Stimulated activated CD4-positive, alpha-beta T cell treated with anti-CD3 and anti-CD28 coated beads, Interleukin-1b, Interleukin-23, amount 100 ng/mL, for 24 hours (primary cell): ENCODE measurements at regions not wholly inside any gene's neighbourhood (a gene's known extent, or its start where the extent isn't known, plus 50 kb on each side); places are given as distances from the start of the nearest gene placed in this dataset.
"Not testable (repeated sequence)": the region's sequence is repeated elsewhere in the genome, so short reads cannot be mapped to it uniquely, and the experiment has no call there.

Experiments used
- DNase-seq, 4 experiments: peaks; one replicate each; pipeline ENCODE4 v3.0.0-alpha.2; 2020; ENCODE audit warnings: low read depth in 4 of 4, low spot score in 1 of 4

DNA sequence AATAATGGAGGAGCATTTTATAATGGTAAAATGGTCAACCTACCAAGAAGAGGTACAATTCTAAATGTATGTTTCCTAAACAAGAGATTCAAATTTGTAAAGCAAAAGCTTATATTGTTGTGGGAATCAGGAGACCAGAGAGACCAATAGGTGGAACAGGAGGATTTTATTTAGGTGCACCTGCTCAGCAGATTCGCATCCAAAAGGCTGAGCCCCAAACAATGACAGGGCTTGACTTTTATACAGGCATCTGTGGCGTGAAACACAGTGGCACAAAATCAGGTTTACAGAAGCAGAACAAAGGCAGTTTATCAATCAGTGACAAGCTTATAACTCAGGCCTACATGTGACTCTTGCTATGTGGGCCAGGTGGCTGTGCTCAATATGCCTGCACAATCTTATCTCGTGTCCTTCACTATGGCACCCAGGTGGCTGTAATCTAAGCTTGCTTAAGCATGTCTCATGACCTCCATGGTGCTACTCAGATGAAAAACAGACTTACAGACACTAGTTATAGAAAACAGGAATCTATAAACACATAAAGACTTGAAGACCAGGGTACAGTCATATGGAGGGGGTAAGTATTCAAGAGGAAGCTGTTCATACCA is 780.2 kb upstream of the CA10 start:
- DNase-seq = no peak

- no peak for DNase-seq
Measured at GRCh38 chr17:52930581-52930980, 772.1 kb upstream of the CA10 start.

- DNase-seq = no peak
Measured at GRCh38 chr17:52930145-52930544, 771.6 kb upstream of the CA10 start.

DNA sequence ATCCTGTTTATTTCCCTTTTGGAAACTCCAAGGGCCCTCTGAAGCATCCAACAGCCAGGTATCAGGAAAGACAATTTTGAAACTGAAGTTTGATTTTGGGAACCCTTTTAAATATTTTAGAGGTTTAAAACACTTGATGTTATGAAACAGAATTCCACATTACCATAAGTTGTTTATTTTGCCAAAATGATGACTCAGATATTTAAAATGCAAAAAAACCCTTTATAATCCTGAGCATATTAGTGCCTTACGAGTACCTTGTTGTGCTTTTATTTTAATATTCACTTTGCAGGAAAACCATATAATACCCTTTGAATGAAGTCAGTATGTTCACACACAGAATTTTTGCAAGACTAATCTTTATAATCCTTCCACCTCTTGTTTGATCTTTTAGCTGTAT is 765.1 kb upstream of the CA10 start:
- no peak for DNase-seq

- no peak for DNase-seq
Measured at GRCh38 chr17:52899235-52899634, 740.7 kb upstream of the CA10 start.

DNA sequence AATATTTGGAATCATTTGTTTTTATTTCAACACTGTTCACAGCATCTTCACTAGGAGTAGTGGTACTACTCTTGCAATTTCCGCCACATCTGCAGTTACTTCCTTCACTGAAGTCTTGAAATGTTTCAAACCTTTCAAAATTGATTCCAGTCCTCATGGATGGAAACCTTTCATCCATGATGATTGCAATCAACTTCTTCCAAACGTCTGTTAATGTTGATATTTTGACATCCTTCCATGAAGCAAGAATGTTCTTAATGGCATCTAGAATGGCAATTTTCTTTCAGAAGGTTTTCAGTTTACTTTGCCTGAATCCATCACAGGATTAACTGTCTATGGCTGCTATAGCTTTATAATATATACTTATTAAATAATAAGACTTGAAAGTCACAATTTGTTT is 736.8 kb upstream of the CA10 start:
- no peak for DNase-seq

DNA sequence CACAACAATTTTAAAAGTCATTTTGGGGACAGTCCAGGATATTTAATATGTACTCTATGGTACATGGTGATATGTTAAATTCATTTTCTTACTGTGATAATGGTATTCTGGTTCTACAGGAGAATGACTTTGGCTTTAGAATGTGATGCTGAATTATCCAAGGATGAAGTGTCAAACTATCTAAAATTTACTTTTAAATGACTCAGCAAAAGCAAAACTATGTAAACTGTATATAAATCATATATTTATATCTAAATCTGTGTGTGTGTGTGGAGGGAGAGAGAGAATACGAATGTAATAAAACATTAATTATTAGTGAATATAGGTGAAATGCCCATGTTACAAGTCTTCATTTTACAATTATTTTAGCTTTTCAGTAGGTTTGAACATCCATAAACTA is 733.8 kb upstream of the CA10 start:
- no peak for DNase-seq

- DNase-seq = no peak
Measured at GRCh38 chr17:52885882-52886281, 727.4 kb upstream of the CA10 start.

DNA sequence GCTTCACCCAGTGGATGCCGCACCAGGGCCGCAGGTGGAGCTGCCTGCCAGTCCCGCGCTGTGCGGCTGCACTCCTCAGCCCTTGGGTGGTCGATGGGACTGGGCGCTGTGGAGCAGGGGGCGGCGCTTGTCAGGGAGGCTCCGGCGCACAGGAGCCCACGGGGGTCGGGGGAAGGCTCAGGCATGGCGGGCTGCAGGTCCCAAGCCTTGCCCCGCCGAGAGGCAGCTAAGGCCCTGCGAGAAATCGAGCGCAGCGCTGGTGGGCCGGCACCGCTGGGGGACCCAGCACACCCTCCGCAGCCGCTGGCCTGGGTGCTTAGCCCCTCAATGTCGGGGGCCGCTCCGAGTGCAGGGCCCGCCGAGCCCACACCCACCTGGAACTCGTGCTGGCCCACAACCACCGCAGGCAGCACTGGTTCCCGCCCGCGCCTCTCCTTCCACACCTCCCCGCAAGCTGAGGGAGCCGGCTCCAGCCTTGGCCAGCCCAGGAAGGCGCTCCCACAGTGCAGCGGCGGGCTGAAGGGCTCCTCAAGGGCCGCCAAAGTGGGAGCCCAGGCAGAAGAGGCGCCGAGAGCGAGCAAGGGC is 725.5 kb upstream of the CA10 start:
- DNase-seq = not testable (repeated sequence)

DNA sequence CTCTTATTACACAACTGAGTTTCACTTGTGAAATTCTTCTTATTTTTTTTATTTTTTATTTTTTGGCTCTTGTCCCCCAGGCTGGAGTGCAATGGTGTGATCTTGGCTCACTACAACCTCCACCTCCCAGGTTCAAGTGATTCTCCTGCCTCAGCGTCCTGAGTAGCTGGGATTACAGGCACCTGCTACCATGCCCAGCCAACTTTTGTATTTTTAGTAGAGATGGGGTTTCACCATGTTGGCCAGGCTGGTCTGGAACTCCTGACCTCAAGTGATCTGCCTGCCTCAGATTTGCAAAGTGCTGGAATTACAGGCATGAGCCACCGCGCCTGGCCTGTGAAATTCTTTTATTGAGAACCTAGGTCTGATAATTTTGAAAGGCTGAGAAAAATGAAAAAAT is 688.3 kb upstream of the CA10 start:
- not testable (repeated sequence) for DNase-seq

DNA sequence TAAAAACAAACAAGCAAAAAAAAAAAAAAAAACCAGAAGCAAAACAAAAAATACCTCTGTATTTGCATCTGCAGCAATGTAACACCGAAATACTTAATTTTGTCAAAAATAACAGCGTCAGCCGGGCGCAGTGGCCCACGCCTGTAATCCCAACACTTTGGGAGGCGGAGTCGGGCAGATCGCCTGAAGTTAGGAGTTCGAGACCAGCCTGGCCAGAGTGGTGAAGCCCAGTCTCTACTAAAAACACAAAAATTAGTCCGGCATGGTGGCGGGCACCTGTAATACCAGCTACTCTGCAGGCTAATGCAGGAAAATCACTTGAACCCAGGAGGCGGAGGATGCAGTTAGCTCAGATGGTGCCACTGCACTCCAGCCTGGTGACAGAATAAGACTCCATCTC is 683.5 kb upstream of the CA10 start:
- no peak for DNase-seq

- DNase-seq = no peak
Measured at GRCh38 chr17:52837492-52837891, 679.0 kb upstream of the CA10 start.

- no peak for DNase-seq
Measured at GRCh38 chr17:52831536-52831935, 673.0 kb upstream of the CA10 start.

- no peak for DNase-seq
Measured at GRCh38 chr17:52828621-52829020, 670.1 kb upstream of the CA10 start.

DNA sequence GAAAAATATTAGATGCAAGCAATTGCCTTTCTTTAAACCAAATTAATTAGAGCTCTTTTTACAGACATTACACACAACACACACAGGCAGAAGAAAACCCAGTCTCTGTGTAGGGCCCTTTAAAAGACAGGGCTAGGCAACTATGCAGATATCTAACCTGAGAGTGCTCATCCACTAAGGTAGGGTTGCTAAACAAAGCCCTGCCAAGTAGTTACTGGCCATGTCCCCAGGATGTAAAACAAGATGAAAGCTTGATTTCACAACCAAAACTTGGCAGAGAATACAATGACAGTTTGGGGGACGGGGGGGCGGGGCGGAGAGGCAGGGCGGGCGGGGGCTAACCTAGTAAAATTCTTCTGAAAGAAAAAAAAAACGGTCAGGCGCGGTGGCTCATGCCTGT is 669.0 kb upstream of the CA10 start:
- DNase-seq = no peak

- no peak for DNase-seq
Measured at GRCh38 chr17:52824542-52824941, 666.0 kb upstream of the CA10 start.

DNA sequence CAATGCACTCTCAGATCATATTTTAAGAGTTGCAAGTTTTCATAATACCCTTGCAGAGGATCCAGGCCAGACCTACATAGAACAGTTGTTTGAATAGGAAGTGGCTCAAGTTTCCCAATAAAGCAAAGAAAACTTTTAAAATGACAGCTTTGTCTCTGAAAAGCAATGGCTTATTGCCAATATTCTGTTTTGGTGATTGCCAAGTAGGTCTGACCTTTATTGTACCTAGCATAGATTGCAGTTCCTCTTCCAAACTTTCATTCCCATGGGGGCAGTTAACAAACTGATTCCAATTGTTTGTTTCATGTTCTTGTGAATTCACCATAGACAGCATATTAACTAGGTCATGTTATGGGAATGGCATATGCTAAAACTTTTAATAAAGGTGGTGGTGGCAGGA is 664.6 kb upstream of the CA10 start:
- DNase-seq = no peak

GRCh38 chr17:52790359-52790955 is 631.9 kb upstream of the CA10 start:
- no peak for DNase-seq

- no peak for DNase-seq
Measured at GRCh38 chr17:52789829-52790228, 631.3 kb upstream of the CA10 start.

DNA sequence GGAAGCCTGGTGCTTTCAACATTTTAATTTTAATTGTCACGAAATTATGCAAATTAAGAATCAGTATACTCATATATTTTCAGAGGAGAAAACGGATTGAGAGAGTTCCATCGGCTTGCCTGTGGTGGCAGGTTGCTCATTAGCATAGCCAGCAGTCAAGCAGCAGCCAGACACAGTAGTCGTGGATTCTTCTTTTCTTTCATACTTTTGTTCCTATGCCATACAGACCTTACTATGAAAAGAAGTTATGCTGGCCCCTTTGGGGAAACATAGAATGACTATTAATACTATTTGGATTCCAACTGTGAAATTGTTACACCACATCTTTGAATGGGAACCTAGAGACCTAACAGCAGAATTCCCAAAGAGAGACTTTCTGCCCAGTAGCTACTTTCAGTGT is 617.7 kb upstream of the CA10 start:
- no peak for DNase-seq

- no peak for DNase-seq
Measured at GRCh38 chr17:52762794-52763167, 604.3 kb upstream of the CA10 start.

- no peak for DNase-seq
Measured at GRCh38 chr17:52762147-52762793, 603.8 kb upstream of the CA10 start.

DNA sequence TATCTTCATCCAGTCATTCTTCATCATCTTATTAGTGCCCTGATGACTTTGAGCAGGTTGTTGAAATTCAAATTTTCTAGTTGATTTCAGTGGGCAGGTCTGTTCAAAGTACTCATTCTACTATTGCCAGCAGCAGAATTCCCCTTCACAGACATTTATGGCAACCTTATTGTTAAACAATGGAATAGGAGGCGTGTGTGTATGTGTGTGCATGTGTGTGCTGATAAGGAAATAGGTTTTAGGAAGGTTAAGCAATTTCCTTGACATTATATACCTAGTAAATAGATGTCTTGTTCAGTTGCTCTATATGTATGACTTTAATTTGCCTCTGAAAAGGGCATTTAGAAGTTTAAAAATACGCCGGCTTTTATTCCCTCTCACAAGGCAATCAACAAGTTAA is 601.4 kb upstream of the CA10 start:
- no peak for DNase-seq
